Nephron progenitor cell (in vitro differentiated cells): ENCODE measurements at regions not wholly inside any gene's neighbourhood (a gene's known extent, or its start where the extent isn't known, plus 50 kb on each side); places are given as distances from the start of the nearest gene placed in this dataset.

Experiments used
- DNase-seq: peaks from one replicate; pipeline ENCODE4 v3.0.0; 2021
- H3K27ac Mint-ChIP-seq: 2 replicates; pipeline ENCODE4 v1.8.0; 2021; ENCODE audit warnings: mild to moderate bottlenecking, moderate library complexity, mixed read lengths
- H3K27me3 Mint-ChIP-seq: 2 replicates; pipeline ENCODE4 v1.8.0; 2021; ENCODE audit warnings: mild to moderate bottlenecking, low read depth, mixed read lengths; ENCODE audit not compliant: poor library complexity
- H3K36me3 Mint-ChIP-seq: 2 replicates; pipeline ENCODE4 v1.8.0; 2021; ENCODE audit warnings: low read depth, mixed read lengths
- H3K4me1 Mint-ChIP-seq: 2 replicates; pipeline ENCODE4 v1.8.0; 2021; ENCODE audit warnings: mixed read lengths
- H3K4me3 Mint-ChIP-seq: 2 replicates; pipeline ENCODE4 v1.8.0; 2021; ENCODE audit warnings: mild to moderate bottlenecking, moderate library complexity, mixed read lengths
- H3K9me3 Mint-ChIP-seq: 2 replicates; pipeline ENCODE4 v1.8.0; 2021; ENCODE audit warnings: mild to moderate bottlenecking, moderate library complexity, mixed read lengths
- TF ChIP-seq, protein P1 (sequence below): fragments of 200-600 bp; sonication (generic); IDR thresholded peaks from 2 replicates; pipeline ENCODE4 v1.5.0; 2021; ENCODE audit warnings: antibody characterized with exemption

DNA sequence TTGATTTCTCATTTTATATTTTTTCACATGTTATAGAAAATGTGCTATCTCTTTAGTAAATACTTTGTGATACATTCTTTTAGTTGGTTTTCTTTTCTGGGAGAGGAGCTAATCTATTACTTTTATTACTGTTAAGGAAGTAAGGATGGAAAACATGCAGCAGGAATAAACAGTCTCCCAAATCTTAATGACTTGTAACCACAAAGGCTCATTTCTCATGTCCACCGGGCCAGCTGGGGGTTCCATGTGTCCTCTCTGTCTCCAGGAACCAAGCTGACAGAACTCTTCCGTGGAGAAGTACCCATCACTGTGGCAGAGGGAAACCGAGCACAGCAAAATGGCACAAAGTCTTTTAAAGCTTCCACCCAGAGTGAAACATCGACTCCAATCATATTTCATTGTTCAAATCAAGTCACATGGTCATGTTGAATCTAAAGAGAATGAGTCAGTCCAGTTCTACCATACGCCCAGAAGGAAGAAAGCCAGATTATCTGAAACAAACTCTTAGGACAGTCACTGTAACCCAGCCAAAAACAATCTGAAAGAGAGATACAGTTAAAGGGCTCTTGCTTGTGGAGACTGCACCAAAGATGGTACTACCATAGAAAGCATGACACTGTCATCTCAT, 97.1 kb upstream of the CDH6 start:
- no peak overlapping the region for H3K4me3 Mint-ChIP-seq
- H3K27ac Mint-ChIP-seq, result no peak overlapping the region
- H3K27me3 Mint-ChIP-seq, result peaks cover 2% of the 10 kb centered on the region
- DNase-seq, result no peak
- no peaks in the 10 kb centered on the region for H3K36me3 Mint-ChIP-seq
- H3K9me3 Mint-ChIP-seq, result peaks cover 9% of the 10 kb centered on the region
- TF ChIP-seq, protein P1, sequence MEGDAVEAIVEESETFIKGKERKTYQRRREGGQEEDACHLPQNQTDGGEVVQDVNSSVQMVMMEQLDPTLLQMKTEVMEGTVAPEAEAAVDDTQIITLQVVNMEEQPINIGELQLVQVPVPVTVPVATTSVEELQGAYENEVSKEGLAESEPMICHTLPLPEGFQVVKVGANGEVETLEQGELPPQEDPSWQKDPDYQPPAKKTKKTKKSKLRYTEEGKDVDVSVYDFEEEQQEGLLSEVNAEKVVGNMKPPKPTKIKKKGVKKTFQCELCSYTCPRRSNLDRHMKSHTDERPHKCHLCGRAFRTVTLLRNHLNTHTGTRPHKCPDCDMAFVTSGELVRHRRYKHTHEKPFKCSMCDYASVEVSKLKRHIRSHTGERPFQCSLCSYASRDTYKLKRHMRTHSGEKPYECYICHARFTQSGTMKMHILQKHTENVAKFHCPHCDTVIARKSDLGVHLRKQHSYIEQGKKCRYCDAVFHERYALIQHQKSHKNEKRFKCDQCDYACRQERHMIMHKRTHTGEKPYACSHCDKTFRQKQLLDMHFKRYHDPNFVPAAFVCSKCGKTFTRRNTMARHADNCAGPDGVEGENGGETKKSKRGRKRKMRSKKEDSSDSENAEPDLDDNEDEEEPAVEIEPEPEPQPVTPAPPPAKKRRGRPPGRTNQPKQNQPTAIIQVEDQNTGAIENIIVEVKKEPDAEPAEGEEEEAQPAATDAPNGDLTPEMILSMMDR, result no peak
- H3K4me1 Mint-ChIP-seq, result peaks cover 22% of the 10 kb centered on the region

GRCh38 chr5:31095796-31096195, 97.7 kb upstream of the CDH6 start:
- Mint-ChIP-seq H3K4me1 (peaks cover 20% of the 10 kb centered on the region), H3K27ac (no peak overlapping the region), H3K4me3 (no peak overlapping the region), H3K9me3 (peaks cover 9% of the 10 kb centered on the region), H3K36me3 (no peaks in the 10 kb centered on the region), H3K27me3 (peaks cover 2% of the 10 kb centered on the region)
- TF ChIP-seq, protein P1, result no peak
- no peak for DNase-seq

GRCh38 chr5:31091501-31091900, 102.0 kb upstream of the CDH6 start:
- Mint-ChIP-seq H3K9me3 (peaks cover 9% of the 10 kb centered on the region), H3K4me1 (peaks cover 19% of the 10 kb centered on the region), H3K4me3 (no peak overlapping the region), H3K27me3 (peaks cover 2% of the 10 kb centered on the region), H3K27ac (no peak overlapping the region), H3K36me3 (no peaks in the 10 kb centered on the region)
- TF ChIP-seq, protein P1, result no peak
- DNase-seq, result no peak

- TF ChIP-seq, protein P1, result no peak
- no peak for DNase-seq
- Mint-ChIP-seq H3K27me3 (peaks cover 2% of the 10 kb centered on the region), H3K4me3 (no peak overlapping the region), H3K36me3 (no peaks in the 10 kb centered on the region), H3K27ac (no peak overlapping the region), H3K9me3 (peaks cover 9% of the 10 kb centered on the region), H3K4me1 (peaks cover 15% of the 10 kb centered on the region)
Measured at GRCh38 chr5:31090467-31090866, 103.0 kb upstream of the CDH6 start.

DNA sequence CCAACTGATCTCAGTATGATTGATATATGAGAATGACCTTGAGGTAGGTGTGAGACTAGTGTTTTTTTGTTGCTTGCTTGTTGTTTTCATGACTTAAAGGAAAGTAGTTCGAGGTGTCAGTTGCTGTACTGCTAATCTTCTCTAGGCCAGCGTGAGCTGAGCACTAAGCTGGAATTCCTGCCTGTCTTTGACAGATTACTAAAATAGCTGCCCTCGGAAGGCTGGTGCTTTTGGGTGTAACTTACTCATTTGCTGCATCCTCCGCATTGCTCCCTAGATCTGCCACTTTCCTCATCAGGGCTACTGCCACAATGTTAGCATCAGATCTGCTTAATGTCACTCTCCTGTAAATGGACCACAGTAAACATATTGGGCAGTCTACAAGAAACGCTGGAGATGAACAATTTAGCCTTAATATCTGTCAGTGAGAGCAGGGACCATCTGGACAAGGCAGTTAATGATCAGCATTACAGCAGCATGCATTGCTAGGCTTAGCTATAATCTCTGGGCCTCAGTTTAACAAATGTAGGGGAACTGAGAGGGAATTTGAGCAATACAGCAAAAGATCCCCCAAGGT, 106.6 kb upstream of the CDH6 start:
- TF ChIP-seq, protein P1, result no peak
- no peak overlapping the region for H3K4me3 Mint-ChIP-seq
- H3K27me3 Mint-ChIP-seq, result no peaks in the 10 kb centered on the region
- no peaks in the 10 kb centered on the region for H3K9me3 Mint-ChIP-seq
- peaks cover 13% of the 10 kb centered on the region for H3K4me1 Mint-ChIP-seq
- no peak for DNase-seq
- no peak overlapping the region for H3K27ac Mint-ChIP-seq
- H3K36me3 Mint-ChIP-seq, result no peaks in the 10 kb centered on the region

- Mint-ChIP-seq H3K27ac (no peak overlapping the region), H3K9me3 (no peaks in the 10 kb centered on the region), H3K27me3 (no peaks in the 10 kb centered on the region)
Measured at GRCh38 chr5:31084871-31085270, 108.6 kb upstream of the CDH6 start.

More at GRCh38 chr5:31084871-31085270, 108.6 kb upstream of the CDH6 start:
- TF ChIP-seq, protein P1, result no peak
- no peak overlapping the region for H3K4me3 Mint-ChIP-seq
- H3K36me3 Mint-ChIP-seq, result no peaks in the 10 kb centered on the region
- no peak for DNase-seq
- H3K4me1 Mint-ChIP-seq, result peaks cover 11% of the 10 kb centered on the region
